HT1080 (cell line): ENCODE measurements at regions not wholly inside any gene's neighbourhood (a gene's known extent, or its start where the extent isn't known, plus 50 kb on each side); places are given as distances from the start of the nearest gene placed in this dataset.

Source experiments
- DNase-seq: peaks from one replicate; pipeline ENCODE4 v3.0.0-alpha.2; 2015; ENCODE audit warnings: low read depth

DNA sequence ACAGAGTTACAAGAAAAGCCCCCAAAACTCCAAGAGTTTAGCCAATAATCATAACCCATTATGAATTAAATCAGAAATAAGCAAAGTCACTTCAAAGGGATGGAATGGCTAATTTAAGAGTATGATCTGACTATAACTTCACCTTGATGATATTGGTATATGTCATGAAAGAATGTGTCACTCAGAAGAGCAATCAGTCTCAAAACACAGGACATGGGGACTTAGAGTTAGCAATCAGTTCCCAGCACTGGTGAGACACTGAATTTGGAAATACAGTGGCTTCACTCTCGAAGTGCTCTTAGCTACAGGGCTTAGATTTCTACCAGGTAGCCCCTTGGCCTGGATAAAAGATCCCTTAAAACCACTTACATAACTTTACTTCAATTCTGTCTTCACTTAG lies 65.7 kb upstream of the EXOC1L start:
- no peak for DNase-seq

- DNase-seq, result peak; percentile 85
Measured at GRCh38 chr4:55754754-55755350, 64.7 kb upstream of the EXOC1L start.

GRCh38 chr4:55756208-55756607 lies 63.4 kb upstream of the EXOC1L start:
- no peak for DNase-seq

- no peak for DNase-seq
Measured at GRCh38 chr4:55757356-55757952, 62.1 kb upstream of the EXOC1L start.

DNA sequence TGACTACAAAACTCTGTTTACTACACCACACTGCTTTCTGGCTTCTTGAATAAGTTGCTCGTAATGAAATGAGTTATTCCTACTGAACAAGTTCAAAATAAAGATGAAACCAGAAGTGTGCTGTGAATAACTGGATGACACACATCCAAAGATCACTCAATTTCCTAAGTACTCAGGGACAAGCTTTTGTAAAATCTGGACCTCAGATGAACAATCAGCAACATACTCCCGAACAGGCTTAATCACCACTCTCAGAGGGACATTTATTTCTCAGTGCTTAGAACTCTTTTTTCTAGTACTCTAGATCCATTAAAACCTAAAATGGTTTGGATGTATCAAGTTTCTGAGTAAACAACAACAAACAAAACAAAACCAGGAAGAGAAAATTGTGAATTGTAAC lies 61.5 kb upstream of the EXOC1L start:
- DNase-seq, result peak; percentile 11

GRCh38 chr4:55758570-55758969 lies 61.0 kb upstream of the EXOC1L start:
- DNase-seq, result no peak

GRCh38 chr4:55762819-55763218 lies 56.8 kb upstream of the EXOC1L start:
- no peak for DNase-seq

DNA sequence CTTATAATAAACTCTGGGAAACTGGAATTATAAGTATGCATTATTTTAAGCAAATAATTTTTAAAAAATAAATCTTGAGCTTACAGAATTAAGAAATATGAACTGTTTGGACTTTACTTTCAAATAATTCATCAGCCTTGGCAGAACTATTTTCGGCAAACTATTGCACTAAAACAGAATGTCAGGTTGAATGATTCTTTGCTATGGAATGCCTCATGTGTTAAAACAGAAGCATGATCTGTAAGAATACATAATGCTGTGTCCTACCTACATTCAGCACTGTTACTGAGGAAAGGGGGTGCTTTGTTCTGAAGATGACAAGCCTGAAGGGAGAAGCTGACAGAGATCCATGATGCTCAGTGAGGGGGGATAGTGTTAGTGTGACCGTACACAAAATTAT lies 55.6 kb upstream of the EXOC1L start:
- peak; percentile 7 for DNase-seq

DNA sequence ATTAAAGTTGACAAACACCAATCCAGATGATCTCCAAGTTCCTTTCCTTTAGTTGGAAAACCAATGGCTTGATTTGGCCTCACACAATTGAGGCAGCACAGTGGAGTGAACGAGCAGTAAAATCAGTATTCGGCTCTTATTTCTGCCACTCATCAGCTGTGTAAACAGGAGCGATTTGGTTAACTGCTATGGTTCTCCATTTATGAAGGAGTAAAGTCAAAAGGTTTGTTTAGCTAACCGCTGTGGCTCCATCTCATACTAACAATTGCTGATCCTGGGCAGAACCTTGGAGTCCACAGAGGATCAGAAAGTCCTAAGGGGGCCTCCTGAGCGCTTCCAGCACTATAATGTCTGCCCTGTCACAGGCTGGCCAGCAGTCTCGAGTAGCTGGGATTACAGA lies 54.5 kb upstream of the EXOC1L start:
- no peak for DNase-seq

- DNase-seq, result peak; percentile 80
Measured at GRCh38 chr4:55768291-55768690, 51.3 kb upstream of the EXOC1L start.
